ENCODE measurements at regions not wholly inside any gene's neighbourhood (a gene's known extent, or its start where the extent isn't known, plus 50 kb on each side); places are given as distances from the start of the nearest gene placed in this dataset.

DNA sequence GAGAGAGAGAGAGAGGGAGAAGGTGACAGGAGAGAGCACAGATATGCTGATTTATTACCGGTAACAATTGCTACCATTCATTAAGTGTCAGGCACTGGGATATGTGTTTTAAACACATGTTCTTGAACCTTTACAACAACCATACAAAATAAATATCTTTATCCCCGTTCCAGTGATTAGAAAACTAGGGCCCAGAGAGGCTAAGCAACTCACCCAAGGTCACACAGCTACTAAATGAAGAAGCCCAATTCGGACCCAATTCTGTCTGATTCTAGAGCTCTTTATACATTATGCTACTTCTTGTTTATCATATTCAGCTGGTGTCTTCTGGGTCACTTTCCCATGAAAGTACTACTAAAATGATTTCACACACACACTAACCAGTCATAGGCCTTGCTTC is 154.0 kb upstream of the RAG2 start:
- intact Hi-C loops (cut with micrococcal nuclease; ENCODE audit: unreplicated experiment), result no loop called here
- Histone ChIP-seq H3K36me3 (ENCODE audit: insufficient read depth, low read length) (no peaks in the 10 kb centered on the region), H2AFZ (ENCODE audit: low read length) (no peak overlapping the region)

DNA sequence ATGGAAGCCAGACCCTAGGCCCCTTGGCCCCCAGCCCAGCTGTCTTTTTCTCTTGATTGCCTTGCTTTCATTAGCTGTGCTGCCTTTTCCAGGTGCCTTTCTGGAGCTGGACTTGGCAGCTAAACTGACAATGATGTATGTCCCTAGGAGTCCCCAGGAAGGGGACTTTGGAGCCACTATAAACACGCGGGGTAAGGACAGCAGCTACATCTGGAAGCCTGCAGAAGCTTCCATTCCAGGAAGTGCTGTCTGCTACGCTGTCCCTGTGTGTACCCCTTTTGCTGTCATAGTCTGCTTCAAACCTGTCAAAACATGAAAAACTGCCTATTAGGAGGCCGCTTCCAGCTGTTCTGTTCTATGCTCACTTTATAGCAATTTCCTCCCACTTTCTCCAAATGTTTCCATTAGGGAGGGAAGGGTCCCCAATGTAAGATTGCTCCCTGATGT is 153.3 kb upstream of the RAG2 start:
- Histone ChIP-seq H3K9me2 (ENCODE audit: insufficient read depth, low read length) (no peaks in the 10 kb centered on the region), H4K20me1 (ENCODE audit: insufficient read depth, low read length) (no peaks in the 10 kb centered on the region), H2AFZ (ENCODE audit: low read length) (no peak overlapping the region), H3K4me2 (ENCODE audit: low read length) (no peak overlapping the region), H3K4me3 (ENCODE audit: low read depth, low read length, poor library complexity, severe bottlenecking) (no peak overlapping the region), H3K36me3 (ENCODE audit: insufficient read depth, low read length) (no peaks in the 10 kb centered on the region), H3K27ac (ENCODE audit: low read depth, low read length, poor library complexity, severe bottlenecking) (no peak overlapping the region), H3K79me2 (ENCODE audit: insufficient read depth, low read depth, low read length) (no peaks in the 10 kb centered on the region), H3K4me1 (ENCODE audit: insufficient read depth, low read length, poor library complexity, severe bottlenecking) (no peaks in the 10 kb centered on the region), H3K9me3 (ENCODE audit: low read length) (no peaks in the 10 kb centered on the region)
- no peak for DNase-seq (ENCODE audit: low spot score)
- intact Hi-C loops (cut with micrococcal nuclease; ENCODE audit: unreplicated experiment), result no loop called here
- ChIA-PET CTCF (ENCODE audit: unreplicated experiment) (interaction anchor here (1.5 kb wide), 1 partner anchor 188 kb away, joined by 3 read pairs; no protein-coding TSS in a partner anchor), POLR2A (interaction anchor here (0.5 to 1.0 kb wide), 4 partner anchors 15 to 56 kb away, joined by 3 to 4 read pairs (median 3); no protein-coding TSS in a partner anchor)
- BruUV-seq (replicated peaks), result no TSS peak
- TF ChIP-seq, protein P1, sequence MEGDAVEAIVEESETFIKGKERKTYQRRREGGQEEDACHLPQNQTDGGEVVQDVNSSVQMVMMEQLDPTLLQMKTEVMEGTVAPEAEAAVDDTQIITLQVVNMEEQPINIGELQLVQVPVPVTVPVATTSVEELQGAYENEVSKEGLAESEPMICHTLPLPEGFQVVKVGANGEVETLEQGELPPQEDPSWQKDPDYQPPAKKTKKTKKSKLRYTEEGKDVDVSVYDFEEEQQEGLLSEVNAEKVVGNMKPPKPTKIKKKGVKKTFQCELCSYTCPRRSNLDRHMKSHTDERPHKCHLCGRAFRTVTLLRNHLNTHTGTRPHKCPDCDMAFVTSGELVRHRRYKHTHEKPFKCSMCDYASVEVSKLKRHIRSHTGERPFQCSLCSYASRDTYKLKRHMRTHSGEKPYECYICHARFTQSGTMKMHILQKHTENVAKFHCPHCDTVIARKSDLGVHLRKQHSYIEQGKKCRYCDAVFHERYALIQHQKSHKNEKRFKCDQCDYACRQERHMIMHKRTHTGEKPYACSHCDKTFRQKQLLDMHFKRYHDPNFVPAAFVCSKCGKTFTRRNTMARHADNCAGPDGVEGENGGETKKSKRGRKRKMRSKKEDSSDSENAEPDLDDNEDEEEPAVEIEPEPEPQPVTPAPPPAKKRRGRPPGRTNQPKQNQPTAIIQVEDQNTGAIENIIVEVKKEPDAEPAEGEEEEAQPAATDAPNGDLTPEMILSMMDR (conservative IDR thresholded peaks at IDR 0.05; ENCODE audit: low read length), result no peak
- TF ChIP-seq EZH2phosphoT487 (IDR thresholded peaks at IDR 0.05; ENCODE audit: borderline replicate concordance, low read depth, low read length), result no peak

More for the DNA sequence above, 154.0 kb upstream of the RAG2 start:
- Histone ChIP-seq H3K79me2 (ENCODE audit: insufficient read depth, low read depth, low read length) (no peaks in the 10 kb centered on the region), H3K4me3 (ENCODE audit: low read depth, low read length, poor library complexity, severe bottlenecking) (no peak overlapping the region), H3K4me2 (ENCODE audit: low read length) (no peak overlapping the region), H3K9me3 (ENCODE audit: low read length) (no peaks in the 10 kb centered on the region), H3K4me1 (ENCODE audit: insufficient read depth, low read length, poor library complexity, severe bottlenecking) (no peaks in the 10 kb centered on the region), H4K20me1 (ENCODE audit: insufficient read depth, low read length) (no peaks in the 10 kb centered on the region), H3K27ac (ENCODE audit: low read depth, low read length, poor library complexity, severe bottlenecking) (no peak overlapping the region), H3K9me2 (ENCODE audit: insufficient read depth, low read length) (no peaks in the 10 kb centered on the region)
- POLR2A ChIA-PET, result no interaction called here
- CTCF ChIA-PET (ENCODE audit: unreplicated experiment), result interaction anchor here (1.5 kb wide), 1 partner anchor 188 kb away, joined by 3 read pairs; no protein-coding TSS in a partner anchor
- TF ChIP-seq, protein P1 (conservative IDR thresholded peaks at IDR 0.05; ENCODE audit: low read length), result no peak
- no peak for TF ChIP-seq EZH2phosphoT487 (IDR thresholded peaks at IDR 0.05; ENCODE audit: borderline replicate concordance, low read depth, low read length)
- BruUV-seq (replicated peaks), result no TSS peak
- no peak for DNase-seq (ENCODE audit: low spot score)

DNA sequence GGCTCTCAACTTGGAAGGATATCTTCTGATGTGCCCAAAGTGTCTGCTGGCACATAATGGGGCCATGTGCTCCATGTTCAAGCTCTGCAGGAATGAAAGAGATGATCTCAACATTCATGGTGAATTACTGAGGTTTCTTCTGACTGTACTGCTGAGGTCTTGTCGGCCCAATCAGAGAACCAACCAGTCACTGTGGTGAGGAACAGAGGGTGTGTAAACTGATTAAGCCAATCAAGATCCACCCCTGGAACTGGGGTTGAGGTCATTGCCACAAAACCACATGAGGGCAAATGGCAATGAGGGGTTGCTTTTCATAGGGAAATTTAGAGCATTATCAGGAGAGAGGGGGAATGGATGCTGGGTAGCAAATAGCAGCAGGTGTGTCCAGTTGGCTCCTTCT is 152.3 kb upstream of the RAG2 start:
- no peak for DNase-seq (ENCODE audit: low spot score)
- Histone ChIP-seq H2AFZ (ENCODE audit: low read length) (no peak overlapping the region), H3K4me1 (ENCODE audit: insufficient read depth, low read length, poor library complexity, severe bottlenecking) (no peaks in the 10 kb centered on the region), H3K79me2 (ENCODE audit: insufficient read depth, low read depth, low read length) (no peaks in the 10 kb centered on the region), H3K9me2 (ENCODE audit: insufficient read depth, low read length) (no peaks in the 10 kb centered on the region), H3K36me3 (ENCODE audit: insufficient read depth, low read length) (no peaks in the 10 kb centered on the region), H3K9me3 (ENCODE audit: low read length) (no peaks in the 10 kb centered on the region), H4K20me1 (ENCODE audit: insufficient read depth, low read length) (no peaks in the 10 kb centered on the region), H3K4me3 (ENCODE audit: low read depth, low read length, poor library complexity, severe bottlenecking) (no peak overlapping the region), H3K4me2 (ENCODE audit: low read length) (no peak overlapping the region), H3K27ac (ENCODE audit: low read depth, low read length, poor library complexity, severe bottlenecking) (no peak overlapping the region)
- intact Hi-C loops (cut with micrococcal nuclease; ENCODE audit: unreplicated experiment), result no loop called here
- ChIA-PET POLR2A (interaction anchor here (0.7 to 1.0 kb wide), 2 partner anchors 23 to 398 kb away, joined by 3 read pairs; no protein-coding TSS in a partner anchor), CTCF (ENCODE audit: unreplicated experiment) (no interaction called here)
- BruUV-seq (replicated peaks), result no TSS peak
- no peak for TF ChIP-seq EZH2phosphoT487 (IDR thresholded peaks at IDR 0.05; ENCODE audit: borderline replicate concordance, low read depth, low read length)
- TF ChIP-seq, protein P1 (conservative IDR thresholded peaks at IDR 0.05; ENCODE audit: low read length), result no peak

Data from OCI-LY7 (cell line).